Mammary epithelial cell (primary cell): ENCODE measurements at regions not wholly inside any gene's neighbourhood (a gene's known extent, or its start where the extent isn't known, plus 50 kb on each side); places are given as distances from the start of the nearest gene placed in this dataset.

Experiments
- CTCF ChIP-seq, 2 donors: IDR thresholded peaks in 1 of 2; conservative IDR thresholded peaks in 1 of 2; 2 replicates each; pipeline ENCODE4 v1.5.1; 2011 to 2012; ENCODE audit warnings: inconsistent platforms in 2 of 2, low read length in 2 of 2, mild to moderate bottlenecking in 2 of 2, control low read depth in 1 of 2, low read depth in 1 of 2; ENCODE audit not compliant: insufficient read depth in 1 of 2; ENCODE audit errors: extremely low read depth in 1 of 2
- EZH2 ChIP-seq: IDR thresholded peaks from 2 replicates; pipeline ENCODE4 v1.6.1; 2012; ENCODE audit warnings: low read length, inconsistent platforms, borderline replicate concordance

DNA sequence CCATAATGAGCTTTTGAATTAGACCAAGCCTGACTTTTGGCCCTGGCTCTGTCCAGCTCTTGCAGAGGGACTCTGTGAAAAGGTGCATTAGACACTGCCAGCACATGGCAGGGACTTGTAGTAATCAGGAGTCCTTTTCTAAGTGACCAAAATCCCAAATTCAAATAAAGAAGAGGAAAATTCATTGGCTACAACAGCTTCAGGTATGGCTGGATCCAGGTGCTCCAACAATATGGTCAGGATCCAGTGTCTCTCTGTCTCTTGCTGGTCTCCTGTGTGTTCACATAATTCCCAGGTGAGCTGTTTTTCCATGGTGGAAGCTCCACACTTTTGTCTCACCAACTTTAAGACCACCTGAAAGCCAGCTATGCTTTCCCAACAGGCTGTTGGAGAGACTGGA, 358.8 kb upstream of the TNRC6C start:
- no peak for TF ChIP-seq CTCF (conservative IDR thresholded peaks at IDR 0.05 in 1 of 2, IDR thresholded peaks at IDR 0.05 in 1 of 2; ENCODE audit: extremely low read depth in 1 of 2, insufficient read depth in 1 of 2, low read depth in 1 of 2, low read length in 2 of 2)
- TF ChIP-seq EZH2 = no peak
